Head of caudate nucleus (tissue), 42 donors: ENCODE measurements at regions not wholly inside any gene's neighbourhood (a gene's known extent, or its start where the extent isn't known, plus 50 kb on each side); places are given as distances from the start of the nearest gene placed in this dataset.

Experiments used
- DNase-seq, 42 donors: peaks; one replicate each; pipeline versions ENCODE4 v3.0.0 to v3.0.0-alpha.2; 2020 to 2021; ENCODE audit warnings: mixed read lengths in 7 of 42
- intact Hi-C: fragments of 100-400 bp; cut with DNase I; formaldehyde crosslinking; loops from one replicate; pipeline ENCODE4 v1.15.0; 2022

- DNase-seq: no peak
- intact Hi-C loops: no loop called here
Observed at GRCh38 chr11:11032066-11032465, 174.2 kb upstream of the ZBED5 start.

- intact Hi-C loops: loop anchor here (5.0 kb wide), 1 partner anchor 758 kb away; no protein-coding TSS in a partner anchor
- DNase-seq: no peak
Observed at GRCh38 chr11:11029027-11029426, 171.2 kb upstream of the ZBED5 start.

DNA sequence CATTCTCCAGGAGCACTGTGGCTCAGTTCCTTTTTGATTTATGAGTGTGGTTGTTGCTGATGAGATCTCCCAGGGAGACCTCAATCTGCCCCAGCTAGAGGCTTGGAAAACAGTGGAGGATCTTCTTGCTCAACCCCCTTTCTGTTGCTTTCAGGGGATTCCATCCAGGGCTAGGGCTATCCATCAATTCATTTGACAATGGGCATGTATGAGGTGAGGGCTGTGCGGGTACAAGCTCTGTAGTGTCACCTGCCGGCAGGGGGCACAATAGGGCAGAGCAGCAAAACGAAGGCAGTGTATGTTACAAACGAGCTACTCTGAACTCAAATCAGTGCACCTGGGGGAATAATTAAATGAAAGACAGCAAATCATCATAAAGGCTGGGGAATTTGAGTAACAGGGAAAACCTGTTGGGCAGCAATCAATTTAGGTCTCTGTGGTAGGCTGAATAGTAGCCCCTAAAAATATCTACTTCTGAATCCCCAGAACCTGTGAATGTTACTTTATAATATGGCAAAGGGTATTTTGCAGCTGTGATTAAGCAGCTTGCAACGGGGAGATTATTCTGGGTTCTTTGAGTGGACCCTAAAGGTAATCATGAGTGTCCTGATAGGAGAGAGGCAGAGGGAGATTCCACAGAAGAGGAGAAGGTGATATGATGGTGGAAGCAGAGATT is 170.3 kb upstream of the ZBED5 start:
- intact Hi-C loops: loop anchor here (5.0 kb wide), 1 partner anchor 759 kb away; no protein-coding TSS in a partner anchor
- peak in 41 of 42 donors; percentile 46 to 86 (median 67) for DNase-seq

- DNase-seq: no peak
- intact Hi-C loops: loop anchor here (5.0 kb wide), 1 partner anchor 760 kb away; no protein-coding TSS in a partner anchor
Observed at GRCh38 chr11:11027288-11027687, 169.4 kb upstream of the ZBED5 start.

- peak in 1 of 42 donors; percentile 14 for DNase-seq
- intact Hi-C loops: loop anchor here (5.0 kb wide), 1 partner anchor 762 kb away; no protein-coding TSS in a partner anchor
Observed at GRCh38 chr11:11025087-11025486, 167.2 kb upstream of the ZBED5 start.

DNA sequence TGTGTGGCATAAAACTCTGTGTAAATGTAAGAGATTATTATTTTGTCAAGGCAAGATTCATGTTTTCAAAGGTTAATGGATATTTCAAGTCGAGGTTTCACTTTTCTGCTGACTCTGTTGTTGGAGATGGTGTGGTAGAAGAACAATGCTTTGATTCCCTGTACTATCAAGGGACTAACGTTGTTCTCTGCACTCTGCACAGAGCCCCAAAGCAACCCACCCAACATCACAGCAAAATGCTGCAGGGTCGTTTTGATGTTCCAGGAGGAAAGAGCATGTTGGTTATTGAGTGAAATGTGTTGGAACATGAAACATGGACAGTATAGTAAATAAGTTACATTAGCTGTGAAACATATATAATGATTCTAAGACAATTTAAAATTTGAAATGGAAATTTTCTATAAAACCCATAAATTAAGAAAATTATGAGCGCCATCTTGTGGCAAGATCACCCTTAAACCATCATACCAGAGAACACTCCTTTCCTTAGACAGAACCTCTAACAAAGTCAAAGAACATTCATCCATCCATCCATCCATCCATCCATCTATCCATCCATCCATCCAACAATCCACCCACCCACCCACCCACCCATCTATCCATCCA is 164.4 kb upstream of the ZBED5 start:
- peak in 7 of 42 donors; percentile 8 to 56 (median 28) for DNase-seq
- intact Hi-C loops: loop anchor here (5.0 kb wide), 1 partner anchor 90 kb away; no protein-coding TSS in a partner anchor

DNA sequence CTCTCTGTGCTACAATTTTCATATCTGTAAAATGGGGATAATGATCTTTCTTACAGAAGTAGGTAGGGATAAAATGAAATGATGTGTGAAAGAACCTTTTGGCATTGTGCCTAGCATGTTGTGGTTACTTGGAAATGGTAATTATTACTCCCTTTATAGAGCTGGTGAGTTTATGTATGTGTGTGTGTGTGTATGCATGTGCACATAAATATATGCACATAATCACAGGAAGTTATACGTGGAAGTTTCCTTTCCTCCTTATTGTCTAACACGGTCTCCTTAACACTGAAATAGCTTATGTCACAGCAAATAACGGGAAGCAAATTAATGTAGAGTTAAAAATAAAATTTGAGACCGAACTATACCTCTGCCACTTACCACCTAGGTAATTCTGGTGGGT is 163.7 kb upstream of the ZBED5 start:
- intact Hi-C loops: loop anchor here (5.0 kb wide), 1 partner anchor 89 kb away; no protein-coding TSS in a partner anchor
- no peak for DNase-seq

- DNase-seq: no peak
Observed at GRCh38 chr11:11020747-11021149, 162.9 kb upstream of the ZBED5 start.

DNA sequence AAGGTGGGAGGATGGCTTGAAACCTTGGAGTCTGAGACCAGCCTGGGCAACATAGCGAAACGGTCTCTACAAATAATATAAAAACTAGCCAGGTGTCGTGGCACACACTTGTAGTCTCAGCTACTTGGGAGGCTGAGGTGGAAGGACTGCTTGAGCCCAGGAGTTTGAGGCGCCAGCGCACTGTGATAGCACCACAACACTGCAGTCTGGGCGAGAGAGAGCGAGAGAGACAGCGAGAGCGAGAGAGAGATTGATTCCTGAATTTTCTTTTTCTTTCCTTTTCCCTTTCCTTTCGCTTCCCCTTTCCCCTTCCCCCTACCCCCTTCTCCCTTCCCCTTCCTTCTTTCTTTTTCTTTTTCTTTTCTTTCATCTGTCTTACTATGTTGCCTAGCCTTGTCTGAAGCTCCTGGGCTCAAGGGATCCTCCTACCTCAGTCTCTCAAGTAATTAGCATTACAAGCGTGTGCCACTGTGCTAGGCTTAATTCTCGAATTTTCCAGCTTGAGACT is 162.4 kb upstream of the ZBED5 start:
- intact Hi-C loops: loop anchor here (5.0 kb wide), 1 partner anchor 88 kb away; no protein-coding TSS in a partner anchor

More at GRCh38 chr11:11020747-11021149, 162.9 kb upstream of the ZBED5 start:
- intact Hi-C loops: loop anchor here (5.0 kb wide), 1 partner anchor 88 kb away; no protein-coding TSS in a partner anchor

DNA sequence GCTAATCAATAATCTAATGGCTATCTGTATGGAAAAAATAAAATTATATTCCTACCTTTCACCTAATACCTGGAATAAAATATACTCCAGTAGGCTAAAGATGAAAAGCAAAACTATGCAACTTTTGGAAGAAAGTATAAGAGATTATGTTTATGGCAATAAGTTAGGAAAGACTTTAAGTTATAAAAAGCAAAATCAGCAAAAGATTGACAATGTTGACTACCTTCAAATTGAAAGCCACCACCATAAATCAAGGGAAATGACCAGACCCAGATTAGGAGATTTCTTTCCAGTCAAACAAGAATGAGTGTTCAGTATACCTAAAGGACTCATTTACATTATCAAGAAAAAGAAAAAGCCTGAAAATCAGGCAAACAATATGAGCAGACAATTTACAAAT is 159.1 kb upstream of the ZBED5 start:
- intact Hi-C loops: loop anchor here (10.0 kb wide), 1 partner anchor 212 kb away; the partner anchor contains the start of gene EIF4G2
- no peak for DNase-seq

More for the DNA sequence above, 162.4 kb upstream of the ZBED5 start:
- DNase-seq: no peak

DNA sequence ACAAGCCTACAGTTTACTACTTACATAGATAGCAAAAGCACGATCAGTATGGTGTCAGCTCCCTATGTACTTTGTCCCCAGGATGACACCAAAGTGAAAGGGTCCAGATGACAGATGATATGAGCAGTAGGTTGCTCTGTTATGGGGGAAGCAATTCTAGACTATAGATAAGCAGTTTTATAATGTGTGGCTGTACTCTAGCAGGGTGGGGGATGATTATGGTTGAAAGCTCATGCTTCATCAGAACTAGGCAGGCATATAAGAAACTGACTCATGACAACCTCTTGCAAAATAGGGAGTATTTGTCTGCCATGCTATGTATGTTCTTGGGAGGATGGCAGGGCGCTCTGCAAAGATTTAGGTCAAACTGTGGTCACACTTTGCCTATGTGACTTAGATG is 158.2 kb upstream of the ZBED5 start:
- no peak for DNase-seq
- intact Hi-C loops: loop anchor here (10.0 kb wide), 1 partner anchor 211 kb away; the partner anchor contains the start of gene EIF4G2

- DNase-seq: no peak
- intact Hi-C loops: loop anchor here (10.0 kb wide), 1 partner anchor 207 kb away; the partner anchor contains the start of gene EIF4G2
Observed at GRCh38 chr11:11011617-11012016, 153.8 kb upstream of the ZBED5 start.

GRCh38 chr11:11010624-11011127 is 152.8 kb upstream of the ZBED5 start:
- intact Hi-C loops: loop anchor here (10.0 kb wide), 1 partner anchor 206 kb away; the partner anchor contains the start of gene EIF4G2
- DNase-seq: peak in 41 of 42 donors; percentile 10 to 77 (median 46)

DNA sequence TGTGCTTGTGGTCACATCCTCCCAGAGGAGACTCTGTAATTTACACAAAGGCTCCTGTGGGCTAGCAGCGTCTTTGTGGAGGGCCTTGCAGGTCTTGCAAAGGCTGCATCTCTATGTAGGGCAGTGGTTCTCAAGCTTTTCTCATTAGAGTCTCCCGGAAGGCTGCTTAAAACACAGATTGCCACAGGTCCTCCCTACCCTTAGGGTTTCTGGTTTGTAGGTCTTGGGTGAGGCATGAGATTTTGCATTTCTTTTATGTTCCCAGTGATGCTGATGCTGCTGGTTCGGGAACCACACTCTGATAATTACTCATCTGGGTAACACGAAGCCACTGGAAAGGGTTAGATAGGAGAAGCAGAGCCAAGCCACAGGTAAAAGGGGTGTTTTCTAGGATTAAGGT is 151.3 kb upstream of the ZBED5 start:
- intact Hi-C loops: no loop called here
- DNase-seq: no peak

DNA sequence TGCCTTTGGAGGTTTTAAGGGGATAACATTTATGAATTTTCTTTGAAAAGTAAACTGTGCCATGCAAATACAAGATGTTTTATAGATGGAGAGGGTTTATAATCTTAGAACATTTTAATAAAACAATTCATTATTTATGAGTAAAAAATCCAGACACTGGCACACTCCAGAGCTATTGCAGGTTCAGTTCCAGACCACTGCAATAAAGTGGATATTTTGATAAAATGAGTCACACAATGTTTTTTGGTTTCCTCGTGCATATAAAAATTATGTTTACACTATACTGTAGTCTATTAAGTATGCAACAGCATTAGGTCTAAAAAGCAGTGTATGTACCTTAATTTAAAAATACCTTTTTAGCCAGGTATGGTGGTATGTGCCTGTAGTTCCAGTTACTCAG is 146.2 kb upstream of the ZBED5 start:
- intact Hi-C loops: no loop called here

DNA sequence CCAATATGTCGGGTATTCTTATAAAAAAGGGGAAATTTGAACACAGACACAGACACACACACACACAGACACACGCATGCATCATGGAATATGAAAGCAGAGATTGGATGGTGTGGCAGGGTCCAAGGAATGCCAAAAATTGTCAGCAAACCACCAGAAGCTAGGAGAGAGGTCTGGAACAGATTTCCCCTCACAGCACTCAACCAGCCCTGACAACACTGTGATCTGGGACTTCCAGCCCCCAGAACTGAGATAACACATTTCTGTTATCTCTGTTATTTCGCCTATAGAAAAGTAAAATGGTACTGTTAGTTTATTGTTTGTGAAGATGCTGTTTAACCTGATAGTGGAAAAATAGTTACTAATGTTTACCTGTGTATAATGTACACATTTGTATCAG is 145.4 kb upstream of the ZBED5 start:
- no peak for DNase-seq
- intact Hi-C loops: no loop called here

More for the DNA sequence above, 146.2 kb upstream of the ZBED5 start:
- no peak for DNase-seq

DNA sequence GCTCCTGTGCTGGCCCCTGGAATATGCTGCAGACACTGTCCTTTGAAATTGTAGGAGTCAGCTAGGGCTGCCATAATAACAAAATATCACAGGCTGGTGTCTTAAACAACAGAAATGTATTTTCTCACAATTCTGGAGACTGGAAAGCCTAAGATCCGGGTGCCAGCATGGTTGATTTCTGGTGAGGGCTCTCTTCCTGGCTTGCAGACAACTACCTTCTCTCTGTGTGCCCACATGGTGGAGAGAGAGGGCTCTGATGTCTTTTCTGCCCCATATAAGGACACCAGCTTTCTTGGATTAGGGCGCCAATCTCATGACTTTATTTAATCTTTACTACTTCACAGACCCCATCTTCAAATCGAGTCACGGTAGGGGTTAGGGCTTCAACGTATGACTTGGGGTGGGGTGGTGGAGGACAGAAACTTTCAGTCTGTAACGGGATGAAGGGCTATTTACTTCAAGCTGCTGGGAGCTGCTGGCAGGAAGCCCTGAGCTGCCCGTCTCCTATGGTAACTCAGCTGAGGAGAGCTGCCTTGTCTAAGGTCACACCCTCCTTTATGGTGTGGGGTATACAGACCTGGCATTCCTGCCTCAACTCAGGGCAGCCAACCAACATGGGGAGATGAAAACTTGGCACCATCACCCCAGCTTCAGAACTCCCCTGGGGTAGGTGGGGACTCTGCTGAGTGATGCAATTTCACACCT is 142.9 kb upstream of the ZBED5 start:
- no peak for DNase-seq
- intact Hi-C loops: no loop called here

DNA sequence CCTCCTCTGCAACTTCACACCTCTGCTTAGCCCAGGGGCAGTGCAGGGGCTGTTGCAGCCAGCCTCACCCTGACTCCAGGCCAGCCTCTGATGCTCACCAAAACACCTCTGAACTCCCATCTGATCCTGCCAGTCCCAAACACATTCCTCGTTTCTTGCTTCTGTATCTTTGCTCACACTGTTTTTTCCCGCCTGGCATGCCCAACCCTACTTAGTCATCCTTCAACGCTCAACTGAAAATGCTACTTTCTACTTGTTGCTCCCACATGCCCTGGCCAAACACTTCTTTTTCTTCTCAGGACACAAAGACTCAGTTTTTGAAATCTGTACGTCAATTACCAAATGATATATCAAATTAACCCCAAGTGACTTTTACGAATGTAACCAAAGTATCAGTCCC is 140.8 kb upstream of the ZBED5 start:
- DNase-seq: no peak
- intact Hi-C loops: no loop called here

- peak in 1 of 42 donors; percentile 3 for DNase-seq
- intact Hi-C loops: no loop called here
Observed at GRCh38 chr11:10996678-10997077, 138.8 kb upstream of the ZBED5 start.
